PC-3 (cell line): ENCODE measurements at regions not wholly inside any gene's neighbourhood (a gene's known extent, or its start where the extent isn't known, plus 50 kb on each side); places are given as distances from the start of the nearest gene placed in this dataset.

ENCODE experiments used
- CTCF ChIP-seq: fragments of 300-600 bp; sonication (generic); conservative IDR thresholded peaks from 2 replicates; pipeline ENCODE4 v1.5.1; 2017; ENCODE audit warnings: antibody characterized with exemption, low read depth, mild to moderate bottlenecking, low read length
- EZH2 ChIP-seq: fragments of 300-600 bp; sonication (generic); IDR thresholded peaks from one replicate; pipeline ENCODE4 v1.6.1; 2017; ENCODE audit warnings: antibody characterized with exemption, mild to moderate bottlenecking, low read length; ENCODE audit not compliant: unreplicated experiment

GRCh38 chr6:153778216-153778615 lies 260.8 kb upstream of the OPRM1 start:
- TF ChIP-seq CTCF (no peak), EZH2 (no peak)
